Colonic mucosa (tissue), 4 donors: ENCODE measurements at regions not wholly inside any gene's neighbourhood (a gene's known extent, or its start where the extent isn't known, plus 50 kb on each side); places are given as distances from the start of the nearest gene placed in this dataset.
"Not testable (repeated sequence)": the region's sequence is repeated elsewhere in the genome, so short reads cannot be mapped to it uniquely, and the experiment has no call there.

Experiments
- DNase-seq: peaks from one replicate; pipeline ENCODE4 v3.0.0-alpha.2; 2020
- H3K27ac ChIP-seq: fragments of 200-600 bp; one replicate; pipeline ENCODE4 v1.8.0; 2021
- H3K27me3 ChIP-seq: fragments of 200-600 bp; one replicate; pipeline ENCODE4 v1.8.0; 2021
- H3K36me3 ChIP-seq: fragments of 200-600 bp; one replicate; pipeline ENCODE4 v1.8.0; 2021
- H3K4me1 ChIP-seq: fragments of 200-600 bp; one replicate; pipeline ENCODE4 v1.8.0; 2021; ENCODE audit warnings: mild to moderate bottlenecking
- H3K4me3 ChIP-seq: fragments of 200-600 bp; one replicate; pipeline ENCODE4 v1.8.0; 2021
- H3K9ac ChIP-seq, 2 donors: one replicate each; pipeline ENCODE4 v1.7.0; 2013; ENCODE audit warnings: control low read depth in 2 of 2, low read depth in 2 of 2, low read length in 2 of 2
- H3K9me3 ChIP-seq: fragments of 200-600 bp; one replicate; pipeline ENCODE4 v1.8.0; 2021
- intact Hi-C: fragments of 100-400 bp; cut with DNase I; formaldehyde crosslinking; loops from one replicate; pipeline ENCODE4 v1.14.1; 2022
- TF ChIP-seq, protein P1 (sequence below): fragments of 200-600 bp; IDR thresholded peaks from one replicate; pipeline ENCODE4 v1.8.0; 2022; ENCODE audit warnings: antibody characterized with exemption, mild to moderate bottlenecking
- donor health status: healthy.
- donor health status: DM: no; HTN: no; CAD: no.
- donor health status: DM: no; HTN: no; CAD: no.

DNA sequence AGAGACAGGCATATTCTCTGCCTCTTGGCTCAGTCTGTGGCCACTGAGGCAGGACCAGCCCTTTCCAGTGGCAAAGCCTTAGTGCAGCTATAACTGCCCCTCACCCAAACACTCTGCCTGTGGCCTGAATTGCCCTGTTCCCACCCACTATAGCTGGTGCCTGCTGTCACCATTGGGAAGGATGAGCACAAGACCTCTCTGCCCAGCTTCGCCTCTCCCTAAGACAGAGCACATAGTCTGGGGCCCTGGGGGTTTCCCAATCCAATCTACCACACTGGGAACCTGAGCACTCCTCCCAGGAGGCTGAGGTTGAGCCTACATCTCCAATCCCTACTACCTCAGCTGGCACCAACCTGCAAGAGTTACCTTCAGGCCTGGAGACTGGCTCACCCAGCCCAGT lies 670.4 kb downstream of the JRKL start:
- TF ChIP-seq, protein P1, sequence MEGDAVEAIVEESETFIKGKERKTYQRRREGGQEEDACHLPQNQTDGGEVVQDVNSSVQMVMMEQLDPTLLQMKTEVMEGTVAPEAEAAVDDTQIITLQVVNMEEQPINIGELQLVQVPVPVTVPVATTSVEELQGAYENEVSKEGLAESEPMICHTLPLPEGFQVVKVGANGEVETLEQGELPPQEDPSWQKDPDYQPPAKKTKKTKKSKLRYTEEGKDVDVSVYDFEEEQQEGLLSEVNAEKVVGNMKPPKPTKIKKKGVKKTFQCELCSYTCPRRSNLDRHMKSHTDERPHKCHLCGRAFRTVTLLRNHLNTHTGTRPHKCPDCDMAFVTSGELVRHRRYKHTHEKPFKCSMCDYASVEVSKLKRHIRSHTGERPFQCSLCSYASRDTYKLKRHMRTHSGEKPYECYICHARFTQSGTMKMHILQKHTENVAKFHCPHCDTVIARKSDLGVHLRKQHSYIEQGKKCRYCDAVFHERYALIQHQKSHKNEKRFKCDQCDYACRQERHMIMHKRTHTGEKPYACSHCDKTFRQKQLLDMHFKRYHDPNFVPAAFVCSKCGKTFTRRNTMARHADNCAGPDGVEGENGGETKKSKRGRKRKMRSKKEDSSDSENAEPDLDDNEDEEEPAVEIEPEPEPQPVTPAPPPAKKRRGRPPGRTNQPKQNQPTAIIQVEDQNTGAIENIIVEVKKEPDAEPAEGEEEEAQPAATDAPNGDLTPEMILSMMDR: no peak
- intact Hi-C loops: no loop called here

DNA sequence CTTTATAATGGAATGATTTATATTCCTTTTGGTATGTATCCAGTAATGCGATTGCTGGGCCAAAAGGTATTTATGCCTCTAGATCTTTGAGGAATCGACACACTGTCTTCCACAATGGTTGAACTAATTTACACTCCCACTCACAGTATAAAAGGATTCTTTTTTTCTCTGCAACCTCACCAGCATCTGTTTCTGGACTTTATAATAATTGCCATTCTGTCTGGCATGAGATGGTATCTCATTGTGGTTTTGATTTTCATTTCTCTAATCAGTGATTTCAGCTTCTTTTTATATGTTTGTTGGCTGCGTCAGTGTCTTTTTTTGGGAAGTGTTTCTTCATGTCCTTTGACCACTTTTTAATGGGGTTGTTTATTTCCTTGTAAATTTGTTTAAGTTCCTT lies 679.3 kb downstream of the JRKL start:
- Histone ChIP-seq H3K4me3 (no peak overlapping the region), H3K27me3 (no peaks in the 10 kb centered on the region), H3K9ac (no peak overlapping the region), H3K36me3 (no peaks in the 10 kb centered on the region), H3K9me3 (no peaks in the 10 kb centered on the region), H3K27ac (no peak overlapping the region), H3K4me1 (no peaks in the 10 kb centered on the region)
- intact Hi-C loops: no loop called here
- TF ChIP-seq, protein P1: no peak
- no peak for DNase-seq

More for the DNA sequence above, 670.4 kb downstream of the JRKL start:
- Histone ChIP-seq H3K9ac (no peak overlapping the region), H3K27ac (no peak overlapping the region), H3K9me3 (no peaks in the 10 kb centered on the region), H3K4me1 (no peaks in the 10 kb centered on the region), H3K4me3 (no peak overlapping the region), H3K36me3 (no peaks in the 10 kb centered on the region), H3K27me3 (no peaks in the 10 kb centered on the region)
- DNase-seq: no peak

DNA sequence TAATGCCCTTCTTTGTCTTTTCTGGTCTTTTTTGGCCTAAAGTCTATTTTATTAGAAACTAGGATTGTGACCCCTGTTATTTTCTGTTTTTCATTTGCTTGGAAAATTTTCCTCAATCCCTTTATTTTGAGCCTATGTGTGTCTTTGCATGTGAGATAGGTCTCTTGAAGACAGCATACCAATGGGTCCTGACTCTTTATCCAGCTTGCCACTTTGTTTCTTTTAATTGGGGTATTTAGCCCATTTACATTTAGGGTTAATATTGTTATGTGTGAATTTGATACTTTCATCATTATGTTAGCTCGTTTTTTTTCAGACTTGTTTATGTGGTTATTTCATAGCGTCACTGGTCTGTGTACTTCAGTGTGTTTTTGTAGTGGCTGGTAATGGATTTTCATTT lies 682.6 kb downstream of the JRKL start:
- intact Hi-C loops: no loop called here
- Histone ChIP-seq H3K4me3 (no peak overlapping the region), H3K9ac (no peak overlapping the region)

DNA sequence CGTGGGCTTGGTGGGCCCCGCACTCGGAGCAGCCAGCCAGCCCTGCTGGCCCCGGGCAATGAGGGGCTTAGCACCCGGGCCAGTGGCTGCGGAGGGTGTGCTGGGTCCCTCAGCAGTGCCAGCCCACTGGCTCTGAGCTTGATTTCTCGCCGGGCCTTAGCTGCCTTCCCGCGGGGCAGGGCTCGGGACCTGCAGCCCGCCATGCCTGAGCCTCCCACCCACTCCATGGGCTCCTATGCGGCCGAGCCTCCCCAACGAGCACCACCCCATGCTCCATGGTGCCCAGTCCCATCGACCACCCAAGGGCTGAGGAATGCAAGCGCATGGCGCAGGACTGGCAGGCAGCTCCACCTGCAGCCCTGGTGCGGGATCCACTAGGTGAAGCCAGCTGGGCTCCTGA lies 686.9 kb downstream of the JRKL start:
- DNase-seq, intact Hi-C loops, H3K9ac ChIP-seq, H3K9me3 ChIP-seq, H3K4me3 ChIP-seq, H3K4me1 ChIP-seq, H3K27me3 ChIP-seq, H3K27ac ChIP-seq, H3K36me3 ChIP-seq: not testable (repeated sequence)

More for the DNA sequence above, 682.6 kb downstream of the JRKL start:
- Histone ChIP-seq H3K36me3 (no peaks in the 10 kb centered on the region), H3K9me3 (no peaks in the 10 kb centered on the region), H3K27ac (no peak overlapping the region), H3K27me3 (no peaks in the 10 kb centered on the region), H3K4me1 (no peaks in the 10 kb centered on the region)
- TF ChIP-seq, protein P1: no peak
- no peak for DNase-seq

DNA sequence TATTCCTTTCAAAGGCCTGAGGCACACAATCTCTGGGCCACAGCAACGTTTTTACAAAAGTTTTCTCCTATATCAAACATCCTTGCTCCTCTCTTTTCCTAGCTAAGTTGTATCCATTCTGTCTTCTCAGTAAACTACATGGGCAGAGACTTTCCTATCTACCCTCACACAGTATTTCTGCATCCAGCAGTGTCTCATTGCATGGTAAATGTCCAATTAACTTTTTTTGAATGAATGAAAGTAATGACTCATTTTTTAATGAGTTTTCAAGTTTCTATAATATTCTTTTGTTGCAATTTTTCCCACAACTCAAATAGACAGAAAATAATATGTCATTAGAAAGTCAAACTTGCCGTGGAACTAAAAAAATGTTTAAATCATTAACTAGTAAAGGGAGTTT lies 688.6 kb downstream of the JRKL start:
- TF ChIP-seq, protein P1: no peak
- Histone ChIP-seq H3K9ac (no peak overlapping the region), H3K4me3 (no peak overlapping the region), H3K27me3 (no peaks in the 10 kb centered on the region), H3K36me3 (no peaks in the 10 kb centered on the region), H3K4me1 (no peaks in the 10 kb centered on the region), H3K27ac (no peak overlapping the region), H3K9me3 (no peaks in the 10 kb centered on the region)
- intact Hi-C loops: no loop called here
- DNase-seq: no peak

DNA sequence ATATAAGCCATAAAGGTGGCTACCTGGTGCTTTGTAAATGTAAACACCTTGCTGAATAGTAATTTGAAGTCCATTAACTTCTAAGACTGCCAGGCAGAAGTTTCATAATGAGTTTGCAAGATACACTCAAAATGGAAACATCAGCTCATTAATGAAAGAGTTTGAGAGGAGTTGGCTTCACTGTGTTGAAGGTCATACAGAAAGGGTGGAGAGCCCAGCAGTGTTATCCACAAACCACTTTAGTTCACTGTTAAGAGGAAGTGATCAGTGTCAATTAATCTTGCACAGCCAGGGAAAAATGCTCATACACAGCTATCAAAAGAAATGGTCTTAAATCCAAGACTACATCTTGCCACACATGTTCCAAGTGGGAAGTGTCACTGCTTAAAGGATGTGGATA lies 689.4 kb downstream of the JRKL start:
- no peaks in the 10 kb centered on the region for H3K4me1 ChIP-seq
- H3K27me3 ChIP-seq: no peaks in the 10 kb centered on the region
- no peaks in the 10 kb centered on the region for H3K9me3 ChIP-seq
- no peak overlapping the region for H3K9ac ChIP-seq
- no peaks in the 10 kb centered on the region for H3K36me3 ChIP-seq
- DNase-seq: no peak
- TF ChIP-seq, protein P1: no peak
- H3K27ac ChIP-seq: no peak overlapping the region
- intact Hi-C loops: no loop called here
- H3K4me3 ChIP-seq: no peak overlapping the region
